CD4-positive, CD25-positive, alpha-beta regulatory T cell (primary cell): ENCODE measurements at regions not wholly inside any gene's neighbourhood (a gene's known extent, or its start where the extent isn't known, plus 50 kb on each side); places are given as distances from the start of the nearest gene placed in this dataset.

ENCODE experiments used
- ATAC-seq, 2 donors: fragments of 150-1000 bp; cut with Tn5 transposase; one replicate each; pipeline ENCODE4 v1.10.0; 2021; ENCODE audit warnings: low read depth in 2 of 2, moderate number of reproducible peaks in 2 of 2, moderate library complexity in 1 of 2
- DNase-seq, 3 donors: peaks; one replicate each; pipeline versions ENCODE4 v3.0.0 to v3.0.0-alpha.2; 2012 to 2022; ENCODE audit warnings: mixed read lengths in 1 of 3
- H3K27ac ChIP-seq: one replicate; pipeline ENCODE4 v1.7.0; 2013; ENCODE audit warnings: mild to moderate bottlenecking, low read length; ENCODE audit not compliant: insufficient read depth, poor library complexity, severe bottlenecking
- H3K27me3 ChIP-seq: one replicate; pipeline ENCODE4 v1.7.0; 2013; ENCODE audit warnings: low read length; ENCODE audit not compliant: control insufficient read depth, insufficient read depth
- H3K36me3 ChIP-seq: one replicate; pipeline ENCODE4 v1.7.0; 2013; ENCODE audit warnings: mild to moderate bottlenecking, low read length, moderate library complexity; ENCODE audit not compliant: control insufficient read depth, insufficient read depth
- H3K4me1 ChIP-seq: 2 replicates; pipeline ENCODE4 v1.7.0; 2013; ENCODE audit warnings: mild to moderate bottlenecking, low read length; ENCODE audit not compliant: insufficient read depth, control insufficient read depth, poor library complexity, severe bottlenecking
- H3K4me3 ChIP-seq: one replicate; pipeline ENCODE4 v1.7.0; 2013; ENCODE audit warnings: low read depth, mild to moderate bottlenecking, low read length, moderate library complexity
- H3K9me3 ChIP-seq, 2 experiments: 1 replicate in 1 of 2; 2 replicates in 1 of 2; pipeline ENCODE4 v1.7.0; 2013; ENCODE audit warnings: low read length in 2 of 2, mild to moderate bottlenecking in 1 of 2, moderate library complexity in 1 of 2; ENCODE audit not compliant: control insufficient read depth in 2 of 2
- H3K27ac Mint-ChIP-seq, 3 donors: one replicate each; pipeline ENCODE4 v1.8.0; 2020 to 2022; ENCODE audit warnings: mild to moderate bottlenecking in 3 of 3, mixed read lengths in 3 of 3, moderate library complexity in 2 of 3
- H3K27me3 Mint-ChIP-seq: one replicate; pipeline ENCODE4 v1.8.0; 2022; ENCODE audit warnings: mild to moderate bottlenecking, mixed read lengths
- H3K36me3 Mint-ChIP-seq: one replicate; pipeline ENCODE4 v1.8.0; 2020; ENCODE audit warnings: mixed read lengths
- H3K4me1 Mint-ChIP-seq, 4 donors: one replicate each; pipeline ENCODE4 v1.8.0; 2020 to 2022; ENCODE audit warnings: mixed read lengths in 4 of 4, mild to moderate bottlenecking in 1 of 4
- H3K4me3 Mint-ChIP-seq, 4 donors: one replicate each; pipeline ENCODE4 v1.8.0; 2020 to 2022; ENCODE audit warnings: mild to moderate bottlenecking in 4 of 4, mixed read lengths in 4 of 4, moderate library complexity in 3 of 4
- H3K9me3 Mint-ChIP-seq, 7 donors: one replicate each; pipeline ENCODE4 v1.8.0; 2020 to 2022; ENCODE audit warnings: mixed read lengths in 7 of 7, mild to moderate bottlenecking in 3 of 7, moderate library complexity in 2 of 7

GRCh38 chr1:240667351-240667750 lies 55.4 kb upstream of the GREM2 start:
- Histone ChIP-seq H3K36me3 (no peaks in the 10 kb centered on the region), H3K4me3 (no peak overlapping the region), H3K27ac (no peak overlapping the region), H3K27me3 (no peaks in the 10 kb centered on the region), H3K4me1 (no peaks in the 10 kb centered on the region), H3K9me3 (peaks cover 0 to 2% of the 10 kb centered on the region in 2 experiments)
- H3K36me3 Mint-ChIP-seq, result no peaks in the 10 kb centered on the region
- no peak for DNase-seq
- no peaks in the 10 kb centered on the region for H3K27me3 Mint-ChIP-seq
- no peak for ATAC-seq
- H3K4me1 Mint-ChIP-seq, result peaks cover 0 to 5% (median 0%) of the 10 kb centered on the region in 4 donors
- no peak overlapping the region for H3K4me3 Mint-ChIP-seq
- no peak overlapping the region for H3K27ac Mint-ChIP-seq
- peaks cover 0 to 16% (median 11%) of the 10 kb centered on the region in 7 donors for H3K9me3 Mint-ChIP-seq

- DNase-seq (no peak), ATAC-seq (no peak)
- Histone ChIP-seq H3K9me3 (peaks cover 0 to 2% of the 10 kb centered on the region in 2 experiments), H3K4me1 (no peaks in the 10 kb centered on the region), H3K36me3 (no peaks in the 10 kb centered on the region), H3K4me3 (no peak overlapping the region), H3K27me3 (no peaks in the 10 kb centered on the region), H3K27ac (no peak overlapping the region)
- Mint-ChIP-seq H3K4me1 (peaks cover 0 to 5% (median 0%) of the 10 kb centered on the region in 4 donors), H3K27ac (no peak overlapping the region), H3K36me3 (no peaks in the 10 kb centered on the region), H3K27me3 (no peaks in the 10 kb centered on the region), H3K4me3 (no peak overlapping the region), H3K9me3 (peaks cover 0 to 19% (median 10%) of the 10 kb centered on the region in 7 donors)
Measured at GRCh38 chr1:240666568-240667198, 54.7 kb upstream of the GREM2 start.

- H3K4me1 Mint-ChIP-seq, result peaks cover 0 to 5% (median 0%) of the 10 kb centered on the region in 4 donors
- H3K27me3 Mint-ChIP-seq, result no peaks in the 10 kb centered on the region
- no peaks in the 10 kb centered on the region for H3K9me3 ChIP-seq
- ATAC-seq (no peak), DNase-seq (no peak)
- H3K36me3 ChIP-seq, result no peaks in the 10 kb centered on the region
- H3K4me3 Mint-ChIP-seq, result no peak overlapping the region
- no peaks in the 10 kb centered on the region for H3K36me3 Mint-ChIP-seq
- no peak overlapping the region for H3K27ac Mint-ChIP-seq
- H3K4me3 ChIP-seq, result no peak overlapping the region
- no peak overlapping the region for H3K27ac ChIP-seq
- H3K9me3 Mint-ChIP-seq, result peaks cover 3 to 16% (median 10%) of the 10 kb centered on the region in 7 donors
- H3K4me1 ChIP-seq, result no peaks in the 10 kb centered on the region
- H3K27me3 ChIP-seq, result no peaks in the 10 kb centered on the region
Measured at GRCh38 chr1:240663169-240663879, 51.4 kb upstream of the GREM2 start.
